ENCODE measurements at regions not wholly inside any gene's neighbourhood (a gene's known extent, or its start where the extent isn't known, plus 50 kb on each side); places are given as distances from the start of the nearest gene placed in this dataset.
"Not testable (repeated sequence)": the region's sequence is repeated elsewhere in the genome, so short reads cannot be mapped to it uniquely, and the experiment has no call there.

DNA sequence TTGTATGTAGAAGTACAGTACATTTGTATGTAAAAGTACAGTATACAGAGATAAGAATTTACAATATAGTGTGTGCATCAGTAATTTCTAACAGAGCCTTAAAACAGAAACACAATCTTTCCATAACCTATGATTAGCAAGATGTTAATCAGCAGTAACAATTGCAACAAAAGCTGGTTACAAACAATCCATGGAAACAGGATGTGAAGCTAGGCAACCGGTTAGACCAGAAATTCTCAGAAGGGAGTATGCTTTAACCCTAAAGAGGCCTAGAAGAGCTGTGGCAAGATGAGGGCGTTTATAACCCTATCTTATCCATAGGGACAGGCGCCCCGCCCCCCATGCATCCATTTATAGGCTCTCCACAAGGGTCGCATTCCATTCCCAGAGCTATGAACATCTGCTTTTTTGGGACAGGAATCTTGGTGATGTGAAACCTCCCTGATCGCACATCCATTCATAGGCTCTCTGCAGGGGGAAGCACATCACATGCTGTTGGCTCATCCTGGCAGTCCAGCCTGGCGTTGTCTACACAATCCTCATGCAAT is 180.3 kb downstream of the PDGFRA start:
- DNase-seq, result not testable (repeated sequence)

GRCh38 chr4:54414545-54414944 is 185.5 kb downstream of the PDGFRA start:
- DNase-seq, result no peak

DNA sequence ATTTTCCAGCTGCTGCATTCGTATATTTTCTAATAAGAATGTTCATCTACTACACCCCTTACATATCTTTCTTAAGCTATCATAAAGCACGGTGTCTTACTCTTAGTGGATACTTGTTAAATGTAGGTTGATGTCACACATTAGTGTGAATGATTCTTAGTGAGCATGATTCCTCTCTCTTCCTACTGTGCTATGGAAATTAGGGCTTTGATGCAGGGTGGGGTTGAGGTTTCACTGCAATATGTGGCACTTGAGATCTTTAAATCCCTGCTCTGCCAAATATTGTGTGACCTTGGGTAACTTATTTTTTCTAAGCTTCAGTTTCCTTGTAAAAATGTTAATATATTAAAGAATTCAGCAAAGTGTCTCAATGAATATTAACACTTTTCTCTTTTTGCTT is 188.4 kb downstream of the PDGFRA start:
- DNase-seq, result no peak

GRCh38 chr4:54418468-54418867 is 189.4 kb downstream of the PDGFRA start:
- no peak for DNase-seq

- DNase-seq, result no peak
Measured at GRCh38 chr4:54423066-54423465, 194.0 kb downstream of the PDGFRA start.

DNA sequence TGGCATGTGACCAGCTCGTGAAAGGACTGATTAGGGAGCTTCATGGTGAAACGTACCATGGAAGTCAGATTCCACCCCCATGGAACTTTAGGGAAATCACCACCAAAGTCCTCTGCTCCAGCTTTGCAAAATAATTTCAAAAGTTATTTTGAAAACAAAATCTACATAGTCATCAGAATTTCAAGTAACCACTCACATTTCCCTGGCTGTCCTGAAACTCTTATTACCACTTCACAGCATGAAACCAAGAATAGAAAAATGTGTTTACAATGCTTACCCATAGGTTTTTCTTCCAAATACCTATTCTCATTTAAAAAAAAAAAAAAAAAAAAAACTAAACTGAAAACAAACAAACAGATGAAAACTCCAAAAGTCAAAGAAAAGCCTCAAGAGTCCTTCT is 198.7 kb downstream of the PDGFRA start:
- no peak for DNase-seq

DNA sequence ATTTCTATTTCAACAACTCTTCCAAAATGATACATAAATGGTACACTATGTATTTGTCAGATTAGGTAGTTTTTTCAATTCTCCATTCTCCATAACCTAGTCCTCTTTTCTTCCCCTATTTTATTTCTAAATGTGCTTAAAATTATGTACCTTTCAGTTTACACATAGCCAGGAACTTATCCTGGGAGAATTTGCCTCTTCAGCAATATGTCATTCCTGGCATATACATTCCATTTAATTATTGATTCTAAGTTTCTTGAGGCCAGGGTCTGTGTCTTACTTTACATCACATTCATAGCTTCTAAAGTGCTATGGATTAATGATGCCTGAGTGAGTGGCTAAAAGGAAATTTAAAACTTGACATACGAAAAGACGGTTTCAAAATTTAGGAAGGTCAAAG is 199.8 kb downstream of the PDGFRA start:
- DNase-seq, result no peak

DNA sequence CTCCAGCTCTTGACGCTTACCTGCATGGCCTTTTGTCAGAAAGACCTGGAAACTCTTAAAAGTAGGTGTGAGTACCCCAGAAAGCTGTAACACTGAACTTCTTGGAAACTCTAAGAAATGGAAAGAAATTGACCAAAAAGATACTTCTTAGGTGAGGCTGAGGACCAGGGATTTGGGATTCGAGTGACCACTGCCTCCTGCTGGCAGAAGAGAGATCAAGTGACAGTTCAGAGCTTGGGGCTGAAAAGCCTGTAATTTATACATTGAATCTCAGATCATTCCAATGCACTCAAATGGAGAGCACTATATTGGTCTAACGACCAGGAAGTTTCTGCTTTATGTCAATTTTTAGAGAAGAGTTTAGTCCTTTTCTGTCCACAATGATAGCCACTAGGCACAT is 204.6 kb downstream of the PDGFRA start:
- no peak for DNase-seq

DNA sequence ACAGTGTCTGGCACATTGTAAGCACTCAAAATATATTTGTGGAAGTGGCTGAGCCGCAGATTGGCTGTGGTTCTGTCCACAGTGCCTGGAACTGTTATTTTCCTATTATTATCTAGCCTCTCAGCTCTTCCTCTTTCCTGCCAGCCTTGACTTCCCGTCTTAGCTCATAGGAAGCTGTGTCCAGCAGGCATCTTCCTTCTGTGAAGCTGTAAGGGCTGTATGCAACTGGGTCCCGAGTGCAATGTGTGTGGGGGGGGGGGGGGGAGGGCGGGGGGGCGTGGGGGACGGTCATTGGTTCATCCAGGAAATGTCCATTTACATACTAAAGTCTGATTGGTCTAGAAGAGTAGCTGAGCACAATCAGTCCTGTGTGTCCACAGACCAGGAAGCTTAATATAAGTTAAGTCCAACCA is 210.7 kb downstream of the PDGFRA start:
- DNase-seq, result no peak

DNA sequence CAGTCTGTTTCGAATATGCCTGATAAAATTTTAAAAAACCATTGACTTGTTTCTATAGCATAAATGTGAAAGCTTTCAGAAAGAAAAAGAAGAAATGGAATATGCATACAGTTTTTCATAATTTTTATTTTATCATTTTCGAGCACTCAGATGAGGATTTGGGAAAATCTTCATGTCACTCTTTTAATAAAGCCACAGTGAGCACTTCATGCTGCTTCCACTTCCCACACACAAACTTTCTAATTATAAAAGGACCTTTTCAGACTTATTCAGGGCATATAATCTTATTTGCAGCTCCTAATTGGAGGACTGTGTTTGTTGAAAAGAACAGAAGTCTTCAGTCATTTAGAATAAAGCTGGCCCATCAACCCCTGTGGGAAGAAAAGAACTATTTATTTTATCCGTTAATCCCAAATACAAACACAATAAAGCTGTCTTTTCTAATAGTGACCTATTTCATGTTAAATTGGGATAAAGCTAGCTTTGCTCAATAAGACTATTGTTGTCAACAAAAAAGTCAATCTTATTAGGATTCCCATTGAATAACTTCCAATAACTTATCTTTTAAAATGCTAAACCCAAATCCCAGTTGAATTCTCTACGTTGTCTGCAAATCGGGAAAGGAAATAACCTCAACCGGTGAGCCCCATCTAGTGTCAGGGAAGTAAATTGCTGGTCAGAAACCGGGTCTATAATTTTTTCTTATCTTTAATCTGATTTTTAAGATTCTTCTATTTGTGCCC is 211.5 kb downstream of the PDGFRA start:
- no peak for DNase-seq

DNA sequence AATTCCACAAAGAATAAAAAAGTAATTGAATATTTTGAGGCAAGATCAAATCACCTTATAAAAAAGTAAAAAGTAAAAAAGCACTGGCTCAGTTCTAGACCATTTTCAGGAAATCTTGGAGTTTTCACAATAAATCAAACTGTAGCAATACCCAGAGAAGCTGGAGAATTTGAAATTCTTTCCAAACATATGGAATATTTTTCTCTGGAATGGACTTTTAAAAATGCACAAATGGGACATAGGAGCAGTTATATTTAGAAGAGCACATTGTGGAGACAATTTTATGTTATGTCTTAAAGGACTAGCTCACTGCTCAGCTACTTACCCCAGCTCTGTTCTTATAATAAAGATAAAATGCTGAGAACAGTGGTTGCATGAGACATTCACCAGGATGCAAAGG is 211.9 kb upstream of the KIT start:
- DNase-seq, result no peak

- DNase-seq, result no peak
Measured at GRCh38 chr4:54446581-54446980, 211.2 kb upstream of the KIT start.

GRCh38 chr4:54447304-54447703 is 210.5 kb upstream of the KIT start:
- DNase-seq, result no peak

DNA sequence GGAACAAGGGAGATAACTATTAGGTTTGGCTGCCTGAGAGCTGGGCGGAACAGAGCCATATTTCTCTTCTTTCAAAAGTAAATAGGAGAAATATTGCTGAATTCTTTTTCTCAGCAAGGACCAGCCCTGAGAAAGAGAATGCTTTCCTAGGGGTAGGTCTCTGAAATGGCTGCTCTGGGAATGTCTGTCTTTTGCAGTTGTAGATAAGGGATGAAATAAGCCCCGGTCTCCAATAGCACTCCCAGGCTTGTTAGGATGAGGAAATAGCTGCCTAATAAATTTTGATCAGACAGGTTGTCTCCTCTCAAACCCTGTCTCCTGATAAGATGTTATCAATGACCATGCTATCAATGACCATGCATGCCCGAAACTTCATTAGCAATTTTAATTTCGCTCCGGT is 207.8 kb upstream of the KIT start:
- DNase-seq, result no peak

- not testable (repeated sequence) for DNase-seq
Measured at GRCh38 chr4:54466960-54467359, 190.8 kb upstream of the KIT start.

- DNase-seq, result no peak
Measured at GRCh38 chr4:54473077-54473545, 184.6 kb upstream of the KIT start.

DNA sequence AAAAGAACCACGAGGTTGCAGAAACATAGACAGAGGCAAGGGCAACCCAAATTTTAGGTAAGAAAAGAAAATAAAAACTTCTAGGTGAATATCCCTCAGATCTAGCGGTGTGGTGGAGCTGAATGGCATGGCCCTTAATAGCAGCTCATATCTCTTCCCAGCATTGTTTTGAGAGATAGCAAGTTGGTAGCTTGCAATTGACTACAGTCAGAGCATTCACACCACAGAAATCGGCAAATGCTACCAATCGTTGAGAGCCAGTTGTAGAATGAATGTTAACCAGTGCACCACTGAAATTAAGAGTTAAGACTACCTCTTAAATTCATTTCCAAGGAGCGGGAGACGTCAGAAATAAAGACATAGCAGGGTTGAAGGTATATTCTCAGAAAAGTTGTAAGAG is 184.0 kb upstream of the KIT start:
- DNase-seq, result no peak

GRCh38 chr4:54475546-54475945 is 182.2 kb upstream of the KIT start:
- no peak for DNase-seq

- no peak for DNase-seq
Measured at GRCh38 chr4:54482529-54483200, 175.1 kb upstream of the KIT start.

DNA sequence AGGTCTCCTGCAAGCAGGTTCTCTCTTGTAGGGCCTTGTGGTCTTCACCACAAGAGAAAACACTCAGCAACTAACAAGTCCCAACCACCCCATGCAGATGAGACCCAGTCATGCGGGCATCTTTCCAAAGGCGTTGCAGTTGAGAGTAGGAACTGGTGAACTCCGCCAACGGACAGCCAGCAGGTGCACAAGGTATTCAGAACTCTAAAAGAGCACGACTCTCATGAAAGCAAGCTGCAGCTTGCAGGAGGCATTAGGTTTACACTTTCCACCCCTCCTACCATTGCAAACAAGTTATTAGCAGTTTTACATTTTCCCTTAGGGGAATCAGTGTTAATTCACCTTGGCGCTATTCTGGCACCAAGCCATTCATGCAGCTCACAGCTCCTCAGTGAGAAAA is 173.4 kb upstream of the KIT start:
- no peak for DNase-seq

DNA sequence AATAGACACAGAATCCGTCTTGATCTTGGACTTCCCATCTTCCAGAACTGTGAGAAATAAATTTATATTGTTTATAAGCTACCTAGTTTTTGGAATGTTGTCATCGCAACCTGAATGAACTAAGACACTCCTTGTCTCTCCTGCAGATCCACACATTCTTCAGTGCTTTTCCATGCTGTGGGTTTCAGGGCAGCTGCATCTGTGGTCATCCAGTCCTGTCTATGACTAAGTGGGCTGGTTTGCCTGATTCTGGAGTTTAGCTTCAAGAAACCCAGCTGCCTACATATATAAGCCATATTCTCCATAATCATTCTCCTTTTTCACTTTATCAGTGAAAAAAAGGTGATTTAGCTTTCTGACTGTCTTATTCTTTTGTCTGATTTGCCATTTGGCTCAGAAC is 170.3 kb upstream of the KIT start:
- no peak for DNase-seq

- DNase-seq, result no peak
Measured at GRCh38 chr4:54493862-54494261, 163.9 kb upstream of the KIT start.

DNA sequence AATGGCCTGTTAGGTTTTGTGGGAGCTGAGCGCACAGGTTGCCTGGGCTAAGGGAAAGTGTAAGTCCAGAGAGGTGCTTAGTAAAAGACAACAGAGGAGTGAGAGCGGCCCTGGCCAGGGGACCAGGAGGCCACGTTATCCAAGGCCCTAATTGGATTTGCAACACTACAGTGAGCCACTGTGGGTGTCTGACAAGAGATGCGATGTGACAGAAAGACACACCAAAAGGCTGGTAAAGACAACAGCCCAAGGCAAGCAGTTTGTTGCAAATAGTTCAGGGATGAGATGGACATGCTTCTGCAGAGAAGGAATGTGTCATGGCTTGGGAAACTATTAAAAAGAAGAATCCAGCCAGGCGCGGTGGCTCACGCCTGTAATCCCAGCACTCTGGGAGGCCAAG is 162.7 kb upstream of the KIT start:
- no peak for DNase-seq

DNA sequence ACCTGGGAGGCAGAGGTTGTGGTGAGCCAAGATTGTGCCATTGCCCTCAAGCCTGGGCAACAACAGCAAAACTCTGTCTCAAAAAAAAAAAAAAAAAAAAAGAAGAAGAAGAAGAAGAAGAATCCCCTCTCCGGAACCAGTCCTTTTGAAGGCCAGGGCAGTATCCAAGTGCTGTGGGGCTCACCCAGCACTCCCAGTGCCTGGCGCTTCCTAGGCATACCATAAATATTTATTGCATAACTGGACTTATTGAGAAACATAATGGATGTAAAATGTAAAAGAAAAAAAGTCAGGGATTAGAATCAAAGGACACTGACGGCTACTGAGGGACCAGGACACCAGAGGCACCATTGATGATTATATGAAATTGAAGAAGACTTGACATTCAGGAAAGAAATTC is 162.1 kb upstream of the KIT start:
- DNase-seq, result no peak
